Esophagus squamous epithelium (tissue), 4 donors: ENCODE measurements at regions not wholly inside any gene's neighbourhood (a gene's known extent, or its start where the extent isn't known, plus 50 kb on each side); places are given as distances from the start of the nearest gene placed in this dataset.

Experiments used
- CTCF ChIP-seq, 6 experiments: fragments of 450-650 bp in 4 of 6; fragments of 200-600 bp in 2 of 6; sonication (generic) in 2 of 6; IDR thresholded peaks; one replicate each; pipeline ENCODE4 v1.5.1; 2016 to 2019; ENCODE audit warnings: antibody characterized with exemption in 6 of 6, mild to moderate bottlenecking in 4 of 6, moderate library complexity in 4 of 6
- POLR2A ChIP-seq, 4 donors: fragments of 450-650 bp; IDR thresholded peaks; one replicate each; pipeline ENCODE4 v1.6.1; 2017; ENCODE audit warnings: antibody characterized with exemption in 4 of 4, mild to moderate bottlenecking in 4 of 4, moderate library complexity in 3 of 4

GRCh38 chr2:83695530-83695929 is 763.5 kb downstream of the SUCLG1 start:
- TF ChIP-seq CTCF (IDR thresholded peaks at IDR 0.05) (no peak), POLR2A (IDR thresholded peaks at IDR 0.05) (no peak)
